GM12874 (cell line): ENCODE measurements at regions not wholly inside any gene's neighbourhood (a gene's known extent, or its start where the extent isn't known, plus 50 kb on each side); places are given as distances from the start of the nearest gene placed in this dataset.

Experiments
- CTCF ChIP-seq: IDR thresholded peaks from 2 replicates; pipeline ENCODE4 v1.5.1; 2011; ENCODE audit warnings: low read depth, mild to moderate bottlenecking, control low read depth, low read length, moderate library complexity; ENCODE audit not compliant: insufficient read depth

GRCh38 chr4:43732829-43733426, 715.7 kb downstream of the KCTD8 start:
- no peak for TF ChIP-seq CTCF

GRCh38 chr4:43742083-43742482, 706.5 kb downstream of the KCTD8 start:
- no peak for TF ChIP-seq CTCF

- TF ChIP-seq CTCF = no peak
Observed at GRCh38 chr4:43754566-43754965, 694.0 kb downstream of the KCTD8 start.

GRCh38 chr4:43757147-43757546, 691.5 kb downstream of the KCTD8 start:
- no peak for TF ChIP-seq CTCF

- no peak for TF ChIP-seq CTCF
Observed at GRCh38 chr4:43758836-43759235, 689.8 kb downstream of the KCTD8 start.

- no peak for TF ChIP-seq CTCF
Observed at GRCh38 chr4:43763029-43763610, 685.5 kb downstream of the KCTD8 start.

- TF ChIP-seq CTCF = no peak
Observed at GRCh38 chr4:43765514-43765913, 683.1 kb downstream of the KCTD8 start.
